Upper lobe of left lung (tissue), 4 donors: ENCODE measurements at regions not wholly inside any gene's neighbourhood (a gene's known extent, or its start where the extent isn't known, plus 50 kb on each side); places are given as distances from the start of the nearest gene placed in this dataset.

Source experiments
- POLR2A ChIP-seq, 4 donors: fragments of 450-650 bp; IDR thresholded peaks; one replicate each; pipeline ENCODE4 v1.5.1; 2016 to 2017; ENCODE audit warnings: antibody characterized with exemption in 4 of 4, mild to moderate bottlenecking in 2 of 4
- POLR2AphosphoS5 ChIP-seq, 2 donors: sonication (generic); formaldehyde crosslinking; IDR thresholded peaks; one replicate each; pipeline ENCODE4 v1.5.1; 2017; ENCODE audit warnings: antibody characterized with exemption in 2 of 2
- TF ChIP-seq, protein P1 (sequence below), 6 experiments: fragments of 450-650 bp in 4 of 6; fragments of 200-600 bp in 2 of 6; sonication (generic) in 2 of 6; IDR thresholded peaks; one replicate each; pipeline ENCODE4 v1.5.1; 2016 to 2019; ENCODE audit warnings: antibody characterized with exemption in 6 of 6

DNA sequence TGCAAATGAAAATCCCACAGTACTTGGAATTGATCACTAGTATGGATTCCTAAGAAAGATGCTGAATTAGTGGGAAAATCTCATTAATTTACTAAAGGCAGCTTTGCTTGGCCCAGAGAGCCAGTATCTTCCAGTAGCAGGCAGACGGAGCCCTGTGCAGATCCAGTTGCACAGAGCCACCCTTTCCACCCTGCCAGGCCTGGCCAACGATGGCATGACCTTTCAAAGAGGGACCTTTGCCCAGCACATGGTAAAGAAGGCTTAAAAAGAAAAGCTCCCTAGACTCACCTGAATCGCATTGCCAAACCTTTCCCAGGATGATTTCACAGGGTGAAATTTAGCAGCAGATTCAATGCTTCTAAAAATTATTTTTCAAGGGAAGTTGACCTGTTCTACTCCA lies 170.5 kb upstream of the CAMK1G start:
- TF ChIP-seq, protein P1, sequence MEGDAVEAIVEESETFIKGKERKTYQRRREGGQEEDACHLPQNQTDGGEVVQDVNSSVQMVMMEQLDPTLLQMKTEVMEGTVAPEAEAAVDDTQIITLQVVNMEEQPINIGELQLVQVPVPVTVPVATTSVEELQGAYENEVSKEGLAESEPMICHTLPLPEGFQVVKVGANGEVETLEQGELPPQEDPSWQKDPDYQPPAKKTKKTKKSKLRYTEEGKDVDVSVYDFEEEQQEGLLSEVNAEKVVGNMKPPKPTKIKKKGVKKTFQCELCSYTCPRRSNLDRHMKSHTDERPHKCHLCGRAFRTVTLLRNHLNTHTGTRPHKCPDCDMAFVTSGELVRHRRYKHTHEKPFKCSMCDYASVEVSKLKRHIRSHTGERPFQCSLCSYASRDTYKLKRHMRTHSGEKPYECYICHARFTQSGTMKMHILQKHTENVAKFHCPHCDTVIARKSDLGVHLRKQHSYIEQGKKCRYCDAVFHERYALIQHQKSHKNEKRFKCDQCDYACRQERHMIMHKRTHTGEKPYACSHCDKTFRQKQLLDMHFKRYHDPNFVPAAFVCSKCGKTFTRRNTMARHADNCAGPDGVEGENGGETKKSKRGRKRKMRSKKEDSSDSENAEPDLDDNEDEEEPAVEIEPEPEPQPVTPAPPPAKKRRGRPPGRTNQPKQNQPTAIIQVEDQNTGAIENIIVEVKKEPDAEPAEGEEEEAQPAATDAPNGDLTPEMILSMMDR (IDR thresholded peaks at IDR 0.05) = no peak
- no peak for TF ChIP-seq POLR2A (IDR thresholded peaks at IDR 0.05)
- no peak for TF ChIP-seq POLR2AphosphoS5 (IDR thresholded peaks at IDR 0.05)
